GM12874 (cell line): ENCODE measurements at regions not wholly inside any gene's neighbourhood (a gene's known extent, or its start where the extent isn't known, plus 50 kb on each side); places are given as distances from the start of the nearest gene placed in this dataset.

Experiments
- CTCF ChIP-seq: IDR thresholded peaks from 2 replicates; pipeline ENCODE4 v1.5.1; 2011; ENCODE audit warnings: low read depth, mild to moderate bottlenecking, control low read depth, low read length, moderate library complexity; ENCODE audit not compliant: insufficient read depth

- no peak for TF ChIP-seq CTCF
Observed at GRCh38 chr22:48784701-48785503, 1042.8 kb downstream of the BRD1 start.

- TF ChIP-seq CTCF, result no peak
Observed at GRCh38 chr22:48783821-48784266, 1043.8 kb downstream of the BRD1 start.

- TF ChIP-seq CTCF, result no peak
Observed at GRCh38 chr22:48782811-48783511, 1044.7 kb downstream of the BRD1 start.

- TF ChIP-seq CTCF, result no peak
Observed at GRCh38 chr22:48782326-48782725, 1045.3 kb downstream of the BRD1 start.

GRCh38 chr22:48781868-48782267 is 1045.8 kb downstream of the BRD1 start:
- TF ChIP-seq CTCF, result no peak

GRCh38 chr22:48781391-48781790 is 1046.3 kb downstream of the BRD1 start:
- TF ChIP-seq CTCF, result no peak

- no peak for TF ChIP-seq CTCF
Observed at GRCh38 chr22:48780597-48781277, 1046.9 kb downstream of the BRD1 start.
